Activated gamma-delta T cell treated with anti-CD3 and anti-CD28 coated beads, Interleukin-2, amount 50 U/mL, for 16 hours (primary cell): ENCODE measurements at regions not wholly inside any gene's neighbourhood (a gene's known extent, or its start where the extent isn't known, plus 50 kb on each side); places are given as distances from the start of the nearest gene placed in this dataset.

Source experiments
- DNase-seq: peaks from one replicate; pipeline ENCODE4 v3.0.0-alpha.2; 2020; ENCODE audit warnings: low read depth

- DNase-seq: no peak
Observed at GRCh38 chr13:23983671-23984070, 86.4 kb upstream of the C1QTNF9B start.

DNA sequence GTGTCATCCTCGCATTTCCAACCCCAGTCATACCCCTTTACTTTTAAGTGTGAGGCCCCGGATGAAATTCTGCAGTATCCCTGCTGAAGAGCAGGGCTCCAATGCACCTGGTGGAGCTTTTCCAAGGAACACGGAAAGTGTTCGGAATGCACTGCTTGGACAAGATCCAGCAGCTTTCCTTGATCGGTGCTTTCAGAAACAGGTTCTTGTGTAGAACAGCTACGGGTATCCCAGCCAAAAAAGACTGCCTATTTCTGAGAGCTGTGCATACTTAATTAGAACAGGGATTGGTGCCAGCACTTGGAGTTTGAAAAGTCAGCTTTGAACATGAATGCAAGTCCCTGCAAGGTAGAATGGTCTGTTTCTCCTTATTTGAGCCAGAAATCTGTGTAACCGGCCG, 87.2 kb upstream of the C1QTNF9B start:
- no peak for DNase-seq

DNA sequence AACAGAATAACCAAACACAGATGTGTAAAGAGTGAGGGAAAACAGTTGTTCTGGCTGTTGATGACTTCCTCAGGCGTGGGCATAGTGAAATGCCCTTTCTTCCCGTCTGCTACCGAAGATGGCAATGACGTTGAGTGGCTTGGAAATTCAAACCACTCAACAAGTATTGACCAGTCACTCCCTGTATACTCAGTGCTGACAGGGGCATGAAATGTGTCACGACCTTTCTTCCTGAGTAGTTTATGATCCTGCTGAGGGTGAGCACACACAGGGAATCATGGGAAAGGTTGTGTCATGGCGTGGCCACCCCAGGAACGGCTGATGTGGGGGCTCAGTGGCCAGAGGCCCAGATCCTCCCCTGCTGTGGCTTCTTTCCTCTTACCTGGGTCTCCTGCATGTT, 87.8 kb upstream of the C1QTNF9B start:
- no peak for DNase-seq

- DNase-seq: no peak
Observed at GRCh38 chr13:23985839-23986238, 88.5 kb upstream of the C1QTNF9B start.

- DNase-seq: no peak
Observed at GRCh38 chr13:23986619-23987018, 89.3 kb upstream of the C1QTNF9B start.

DNA sequence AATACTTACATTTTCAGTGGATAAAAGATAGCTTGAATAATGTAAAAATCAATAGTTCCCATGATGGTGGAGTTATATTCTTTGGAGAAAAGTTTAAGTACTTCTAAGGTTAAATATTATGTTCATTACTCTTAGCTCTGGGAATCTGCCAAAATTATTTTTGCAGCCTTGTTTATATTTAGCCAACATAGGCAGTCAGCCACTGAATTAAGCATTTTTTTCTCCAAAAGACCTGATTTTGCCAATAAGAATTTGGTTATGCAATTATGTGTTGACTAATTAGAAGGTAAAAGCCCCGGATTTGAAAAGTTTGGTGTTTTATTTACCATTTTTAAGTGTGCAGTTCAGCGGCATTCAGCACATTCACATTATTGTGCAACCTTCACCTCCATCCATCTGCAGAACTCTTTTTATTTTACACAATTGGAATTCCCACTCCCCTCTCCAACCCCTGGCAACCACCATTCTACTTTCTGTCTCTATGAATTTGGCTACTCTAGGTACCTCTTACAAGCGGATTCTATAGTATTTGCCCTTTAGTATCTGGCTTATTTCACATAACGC, 90.1 kb upstream of the C1QTNF9B start:
- no peak for DNase-seq

DNA sequence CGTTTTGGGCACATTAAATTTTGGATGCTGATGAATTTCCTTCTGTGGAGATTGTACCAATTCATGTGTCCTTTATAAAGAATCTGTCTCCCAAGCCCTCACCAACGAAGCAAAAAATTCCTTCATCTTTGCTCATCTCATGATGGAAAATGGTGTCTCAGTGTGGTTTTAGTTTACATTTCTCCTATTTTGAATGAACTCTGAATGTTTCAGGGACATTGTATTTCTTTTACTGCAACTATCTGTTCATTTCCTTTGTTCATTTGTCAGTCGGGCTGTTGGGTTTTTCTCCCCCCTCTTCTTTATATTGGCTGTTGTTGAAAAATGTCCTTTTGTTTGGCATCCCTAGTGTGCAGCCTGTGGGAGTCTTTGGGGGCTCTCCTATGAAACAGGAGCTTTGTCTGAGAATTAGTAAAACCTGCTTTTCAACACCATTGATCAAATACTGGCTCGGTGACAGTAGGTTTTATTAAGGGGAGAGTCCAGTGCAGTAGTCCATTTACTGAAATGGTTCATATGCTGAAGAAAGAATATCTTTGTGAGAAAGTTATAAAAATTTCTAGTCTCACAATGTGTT, 91.3 kb upstream of the C1QTNF9B start:
- no peak for DNase-seq

GRCh38 chr13:23990455-23990854, 93.2 kb upstream of the C1QTNF9B start:
- no peak for DNase-seq

- DNase-seq: no peak
Observed at GRCh38 chr13:23991119-23991518, 93.8 kb upstream of the C1QTNF9B start.

- DNase-seq: no peak
Observed at GRCh38 chr13:23992781-23993679, 95.7 kb upstream of the C1QTNF9B start.

DNA sequence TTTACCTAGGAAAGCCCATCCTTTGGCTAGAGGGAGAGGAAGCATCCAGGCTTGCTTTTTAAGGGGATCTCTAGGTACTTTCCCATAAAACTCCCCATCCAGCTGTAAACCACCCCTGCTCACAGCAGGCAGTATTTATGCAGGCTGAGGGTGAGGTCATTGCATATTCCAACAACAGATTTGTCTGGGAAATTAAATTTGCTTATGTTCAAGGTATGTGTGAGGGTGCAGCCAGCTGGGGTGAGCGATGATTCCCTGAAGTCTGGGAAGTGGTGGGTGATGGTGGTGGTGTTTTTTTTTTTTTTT, 96.3 kb upstream of the C1QTNF9B start:
- no peak for DNase-seq

- no peak for DNase-seq
Observed at GRCh38 chr13:23995283-23996073, 98.2 kb upstream of the C1QTNF9B start.

- no peak for DNase-seq
Observed at GRCh38 chr13:23996456-23996855, 99.2 kb upstream of the C1QTNF9B start.

GRCh38 chr13:23999424-23999823, 102.1 kb upstream of the C1QTNF9B start:
- DNase-seq: no peak

DNA sequence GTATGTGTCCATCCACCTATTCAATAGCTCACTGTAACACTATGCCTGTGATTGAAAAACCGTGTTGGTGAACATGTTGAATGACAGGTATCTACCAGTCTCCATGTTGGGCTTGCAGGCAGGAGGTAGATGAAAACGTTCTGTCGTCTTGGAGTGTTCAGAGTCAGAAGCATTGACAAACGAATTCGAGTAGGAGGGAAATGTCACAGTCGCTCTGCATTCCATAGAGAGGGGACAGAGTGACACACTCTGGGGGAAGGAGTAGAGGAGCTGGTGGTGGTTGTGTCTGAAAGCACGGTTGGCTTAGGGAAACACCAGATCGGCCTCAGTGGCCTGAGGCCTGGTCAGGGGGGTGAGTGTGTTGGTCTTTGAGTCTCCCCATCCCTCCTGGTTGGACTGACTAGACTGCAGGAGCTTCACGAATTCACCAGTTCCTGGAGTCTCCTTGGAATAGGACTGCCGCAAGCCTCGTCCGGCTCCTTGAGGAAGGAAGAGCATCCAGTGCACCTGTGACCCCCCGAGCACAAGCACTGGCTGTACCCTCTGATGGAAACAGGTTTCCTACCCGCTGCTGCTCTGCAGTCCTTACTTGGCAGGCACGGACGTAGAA, 105.0 kb upstream of the C1QTNF9B start:
- DNase-seq: no peak

DNA sequence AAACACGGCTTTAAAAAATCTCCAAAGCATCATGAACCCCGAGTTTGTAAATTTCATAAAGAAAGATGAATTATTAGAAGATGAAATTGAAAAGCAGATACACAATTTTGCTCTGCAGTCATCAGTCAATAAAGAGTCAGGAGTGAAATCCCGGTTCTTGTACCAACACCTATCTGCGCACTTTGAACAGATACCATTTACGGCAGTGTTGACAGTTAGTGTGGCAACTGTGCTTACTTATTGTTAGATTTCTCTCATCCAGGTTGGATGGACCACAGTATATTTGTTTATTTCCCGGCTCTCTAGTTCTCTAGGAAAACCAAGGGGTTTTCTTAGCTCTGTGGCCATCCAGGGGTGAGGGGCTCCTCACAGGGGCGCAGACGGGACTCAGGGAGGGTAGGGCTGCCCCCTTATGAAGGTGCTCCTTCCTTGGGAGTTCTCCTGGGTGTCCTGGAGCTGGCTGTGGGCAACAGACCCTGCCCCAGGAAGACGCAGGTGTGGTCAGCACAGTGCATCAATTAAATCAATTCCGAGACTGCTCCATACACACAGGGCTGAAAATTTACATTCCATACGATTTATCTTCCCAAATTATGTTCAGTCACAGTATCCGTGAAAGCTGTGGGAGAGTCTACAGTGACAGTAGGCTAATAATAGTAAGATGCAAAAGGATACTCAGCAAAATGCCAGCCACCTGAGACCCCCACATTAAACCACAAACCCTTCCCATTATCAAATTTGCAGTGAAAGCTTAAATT, 107.0 kb upstream of the C1QTNF9B start:
- DNase-seq: no peak

- DNase-seq: no peak
Observed at GRCh38 chr13:24004971-24005370, 107.7 kb upstream of the C1QTNF9B start.

DNA sequence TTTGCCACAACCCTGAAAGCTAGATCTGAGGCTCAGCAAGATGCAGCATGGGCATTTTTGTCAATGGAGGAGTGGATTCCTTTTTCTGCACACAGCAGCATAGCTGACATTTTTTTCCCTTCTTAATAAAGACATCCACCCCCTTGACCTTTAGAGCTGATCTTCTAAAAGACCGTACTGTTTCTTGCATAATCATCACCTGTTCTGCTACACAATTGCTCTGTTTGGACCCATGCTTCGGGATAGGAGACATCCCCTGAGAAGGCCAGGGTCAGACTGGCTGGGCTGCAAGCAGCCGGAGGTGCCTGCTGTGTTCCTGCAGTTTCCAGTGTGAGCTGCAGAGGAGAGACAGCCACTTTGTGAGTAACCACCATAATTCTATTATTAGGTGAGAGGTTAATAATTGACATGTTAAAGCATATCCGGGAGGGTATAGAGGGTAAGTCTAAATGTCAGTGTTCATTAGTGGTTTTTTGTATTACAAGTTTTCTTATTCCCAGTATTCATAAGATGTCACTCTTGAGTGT, 108.5 kb upstream of the C1QTNF9B start:
- DNase-seq: no peak

DNA sequence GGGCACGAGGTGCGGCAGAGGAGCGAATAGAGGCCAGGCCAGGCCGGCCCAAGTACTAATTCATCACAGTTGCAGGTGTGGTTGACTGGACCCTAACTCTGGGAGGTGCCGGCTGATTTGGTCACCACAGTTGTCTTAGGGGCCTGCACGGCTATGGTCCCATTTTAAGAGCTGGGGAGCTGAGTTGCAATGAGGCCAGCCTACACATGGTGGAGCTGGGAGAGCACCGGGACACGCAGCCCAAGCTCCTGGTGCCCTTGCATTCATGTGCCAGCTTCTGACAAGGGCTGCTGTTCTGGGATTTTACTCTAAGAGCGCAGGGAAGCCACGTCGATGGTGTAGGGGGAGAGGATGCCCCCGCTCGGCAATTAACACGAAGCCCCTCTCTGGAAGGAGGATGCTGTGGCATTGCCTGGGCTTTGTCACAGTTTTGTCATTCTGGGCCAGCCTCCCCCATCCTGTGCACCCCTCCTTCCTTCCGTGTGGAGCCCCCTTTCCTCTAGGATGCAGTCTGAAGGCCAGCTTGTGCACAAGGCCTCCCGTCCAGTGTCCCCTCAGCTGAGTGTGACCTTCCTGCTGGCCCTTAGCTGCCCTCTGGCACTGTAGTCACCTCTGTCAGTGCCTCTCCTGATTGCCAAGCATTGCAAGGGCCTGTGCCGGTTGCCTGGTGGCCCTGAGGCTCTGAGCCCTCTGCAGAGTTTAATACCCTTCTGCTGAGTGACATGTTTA, 109.4 kb upstream of the C1QTNF9B start:
- no peak for DNase-seq

GRCh38 chr13:24007979-24008620, 110.8 kb upstream of the C1QTNF9B start:
- no peak for DNase-seq
